Endothelial cell of umbilical vein (primary cell): ENCODE measurements at regions not wholly inside any gene's neighbourhood (a gene's known extent, or its start where the extent isn't known, plus 50 kb on each side); places are given as distances from the start of the nearest gene placed in this dataset.

Experiments
- BruUV-seq: library from RNA; stranded (reverse); fragments of 400-500 nt; replicated peaks from 2 replicates; lab custom pipeline; 2021; lab: Mats Ljungman, UMichigan
- CTCF ChIA-PET: fragments of 300-600, 350-600 bp; sonication (Branson Sonifier 250); formaldehyde crosslinking; loops from one replicate; lab custom pipeline; 2021; ENCODE audit warnings: antibody characterized with exemption, inconsistent platforms; lab: Charles Lee
- POLR2A ChIA-PET: fragments of 300-600, 350-600 bp; sonication (Branson Sonifier 250); formaldehyde crosslinking; loops from one replicate; lab custom pipeline; 2021; ENCODE audit warnings: antibody characterized with exemption, inconsistent platforms; lab: Charles Lee
- DNase-seq: peaks from one replicate; pipeline ENCODE4 v3.0.0-alpha.2; 2011; ENCODE audit warnings: low read depth, low spot score
- FAIRE-seq: peaks from 2 replicates; lab custom pipeline; 2011; peaks lifted over from hg19 to GRCh38; lab: Jason Lieb, UNC
- H2AFZ ChIP-seq: 2 replicates; pipeline ENCODE4 v1.6.0; 2012; ENCODE audit warnings: low read depth, low read length, control low read depth, inconsistent platforms
- H3K27ac ChIP-seq: 2 replicates; pipeline ENCODE4 v1.5.1; 2011; ENCODE audit warnings: low read depth, mild to moderate bottlenecking, control low read depth, low read length, moderate library complexity; ENCODE audit not compliant: insufficient read depth
- H3K27me3 ChIP-seq, 2 experiments: 2 replicates each; pipeline versions ENCODE4 v1.6.0 to v1.6.1; 2011; ENCODE audit warnings: low read length in 2 of 2, mixed read lengths in 1 of 2; ENCODE audit not compliant: control insufficient read depth in 2 of 2, insufficient read depth in 2 of 2
- H3K36me3 ChIP-seq, 2 experiments: 2 replicates in 1 of 2; 3 replicates in 1 of 2; pipeline ENCODE4 v1.5.1; 2011; ENCODE audit warnings: low read length in 2 of 2, mild to moderate bottlenecking in 1 of 2, moderate library complexity in 1 of 2; ENCODE audit not compliant: control insufficient read depth in 2 of 2, insufficient read depth in 2 of 2; ENCODE audit errors: extremely low read depth in 1 of 2
- H3K4me1 ChIP-seq: 3 replicates; pipeline ENCODE4 v1.5.1; 2011; ENCODE audit warnings: mild to moderate bottlenecking, low read length; ENCODE audit not compliant: control insufficient read depth, insufficient read depth; ENCODE audit errors: extremely low read depth
- H3K4me2 ChIP-seq: 2 replicates; pipeline ENCODE4 v1.6.1; 2011; ENCODE audit warnings: low read length, control low read depth, mixed read lengths; ENCODE audit not compliant: insufficient read depth
- H3K4me3 ChIP-seq, 3 experiments: fragments of 200-600 bp in 1 of 3; sonication (generic), shearing (Covaris generic) in 1 of 3; replicated peaks in 1 of 3; 2 replicates each; pipeline ENCODE4 v1.5.1; 2011 to 2016; ENCODE audit warnings: control low read depth in 3 of 3, low read length in 3 of 3, mild to moderate bottlenecking in 2 of 3, inconsistent platforms in 1 of 3, low read depth in 1 of 3, moderate library complexity in 1 of 3; ENCODE audit not compliant: insufficient read depth in 1 of 3
- H3K79me2 ChIP-seq: 2 replicates; pipeline ENCODE4 v1.6.0; 2012; ENCODE audit warnings: low read length, inconsistent platforms; ENCODE audit not compliant: control insufficient read depth, insufficient read depth
- H3K9ac ChIP-seq: replicated peaks from 2 replicates; pipeline ENCODE3; 2011; ENCODE audit warnings: low read length, control low read depth; ENCODE audit not compliant: insufficient read depth; ENCODE audit errors: extremely low read depth
- H3K9me1 ChIP-seq: replicated peaks from 3 replicates; pipeline ENCODE4 v1.6.0; 2011; ENCODE audit warnings: mild to moderate bottlenecking, low read length; ENCODE audit not compliant: control insufficient read depth, insufficient read depth; ENCODE audit errors: extremely low read depth
- H3K9me3 ChIP-seq: replicated peaks from 2 replicates; pipeline ENCODE4 v1.5.1; 2012; ENCODE audit warnings: low read length, inconsistent platforms; ENCODE audit not compliant: control insufficient read depth, insufficient read depth
- H4K20me1 ChIP-seq: replicated peaks from 2 replicates; pipeline ENCODE3; 2011; ENCODE audit warnings: mild to moderate bottlenecking, low read length; ENCODE audit not compliant: control insufficient read depth, insufficient read depth; ENCODE audit errors: extremely low read depth
- EZH2 ChIP-seq: IDR thresholded peaks from 2 replicates; pipeline ENCODE4 v1.6.1; 2012; ENCODE audit warnings: borderline replicate concordance, low read depth, mild to moderate bottlenecking, moderate library complexity, low read length, inconsistent platforms; ENCODE audit not compliant: severe bottlenecking
- FOS ChIP-seq: IDR thresholded peaks from 2 replicates; pipeline ENCODE4 v1.6.1; 2011; ENCODE audit warnings: mild to moderate bottlenecking, low read length, moderate library complexity, borderline replicate concordance; ENCODE audit not compliant: insufficient read depth
- GATA2 ChIP-seq: IDR thresholded peaks from 2 replicates; pipeline ENCODE4 v1.7.0; 2011; ENCODE audit warnings: low read depth, mild to moderate bottlenecking, moderate library complexity, mixed read lengths, low read length; ENCODE audit not compliant: insufficient read length, insufficient read depth
- JUN ChIP-seq: IDR thresholded peaks from 2 replicates; pipeline ENCODE4 v1.6.1; 2011; ENCODE audit warnings: borderline replicate concordance, low read depth; ENCODE audit not compliant: insufficient read length, insufficient read depth
- MAX ChIP-seq: IDR thresholded peaks from 2 replicates; pipeline ENCODE4 v1.6.1; 2011; ENCODE audit not compliant: insufficient read depth, insufficient read length
- MYC ChIP-seq: IDR thresholded peaks from one replicate; pipeline ENCODE4 v1.6.1; 2011; ENCODE audit warnings: mild to moderate bottlenecking, low read depth, low read length
- POLR2A ChIP-seq: IDR thresholded peaks from 2 replicates; pipeline ENCODE4 v1.6.1; 2012; ENCODE audit warnings: low read depth, mild to moderate bottlenecking, control low read depth, low read length
- POLR2AphosphoS5 ChIP-seq: IDR thresholded peaks from 2 replicates; pipeline ENCODE4 v1.6.1; 2012; ENCODE audit warnings: low read depth, mild to moderate bottlenecking, control low read depth, low read length, moderate library complexity; ENCODE audit not compliant: insufficient read depth
- dilution Hi-C: fragments of 300-500 bp; cut with MboI; formaldehyde crosslinking; loops from one replicate; pipeline ENCODE4 v1.15.0; 2019; ENCODE audit warnings: low sequenced_read_pairs; ENCODE audit not compliant: extremely low pct_ligation_motif_present
- intact Hi-C: fragments of 100-400 bp; cut with micrococcal nuclease; formaldehyde crosslinking; loops from one replicate; pipeline ENCODE4 v1.10.0; 2022
- TF ChIP-seq, protein P1 (sequence below), 2 donors: IDR thresholded peaks; 1 replicate in 1 of 2; 2 replicates in 1 of 2; pipeline ENCODE4 v1.5.1; 2011; ENCODE audit warnings: low read length in 2 of 2, mild to moderate bottlenecking in 2 of 2, moderate library complexity in 2 of 2, control low read depth in 1 of 2, inconsistent platforms in 1 of 2, low read depth in 1 of 2; ENCODE audit not compliant: insufficient read depth in 1 of 2; ENCODE audit errors: extremely low read depth in 1 of 2

DNA sequence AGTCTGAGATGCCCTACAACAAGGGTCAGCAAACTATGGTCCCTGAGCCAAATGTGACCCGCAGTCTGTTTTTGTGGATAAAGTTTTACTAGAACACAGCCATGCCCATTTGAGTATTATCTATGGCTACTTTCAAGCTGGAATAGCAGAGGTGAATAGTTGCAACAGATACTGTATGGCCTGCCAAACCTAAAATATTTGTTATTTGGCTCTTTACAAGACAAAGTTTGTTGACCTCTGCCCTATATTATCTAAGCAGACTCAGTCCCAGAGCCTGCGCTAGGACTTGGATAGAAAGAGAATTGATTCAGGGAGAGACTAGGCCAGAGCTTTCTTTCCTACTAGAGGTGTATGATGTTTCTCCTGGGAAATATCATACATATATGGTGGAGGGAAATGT, 81.7 kb upstream of the NMNAT3 start:
- Histone ChIP-seq H3K9me1 (no peaks in the 10 kb centered on the region), H3K4me1 (no peaks in the 10 kb centered on the region), H3K36me3 (no peaks in the 10 kb centered on the region), H3K9ac (no peak overlapping the region), H3K4me2 (no peak overlapping the region), H3K27me3 (no peaks in the 10 kb centered on the region), H3K9me3 (no peaks in the 10 kb centered on the region), H2AFZ (no peak overlapping the region), H3K79me2 (no peaks in the 10 kb centered on the region), H4K20me1 (no peaks in the 10 kb centered on the region), H3K4me3 (no peak overlapping the region), H3K27ac (no peak overlapping the region)
- no TSS peak for BruUV-seq
- dilution Hi-C loops (no loop called here), intact Hi-C loops (no loop called here)
- ChIA-PET CTCF (no interaction called here), POLR2A (no interaction called here)
- TF ChIP-seq MYC (no peak), MAX (no peak), GATA2 (no peak), EZH2 (no peak), POLR2A (no peak), FOS (no peak), JUN (no peak), POLR2AphosphoS5 (no peak)
- TF ChIP-seq, protein P1, sequence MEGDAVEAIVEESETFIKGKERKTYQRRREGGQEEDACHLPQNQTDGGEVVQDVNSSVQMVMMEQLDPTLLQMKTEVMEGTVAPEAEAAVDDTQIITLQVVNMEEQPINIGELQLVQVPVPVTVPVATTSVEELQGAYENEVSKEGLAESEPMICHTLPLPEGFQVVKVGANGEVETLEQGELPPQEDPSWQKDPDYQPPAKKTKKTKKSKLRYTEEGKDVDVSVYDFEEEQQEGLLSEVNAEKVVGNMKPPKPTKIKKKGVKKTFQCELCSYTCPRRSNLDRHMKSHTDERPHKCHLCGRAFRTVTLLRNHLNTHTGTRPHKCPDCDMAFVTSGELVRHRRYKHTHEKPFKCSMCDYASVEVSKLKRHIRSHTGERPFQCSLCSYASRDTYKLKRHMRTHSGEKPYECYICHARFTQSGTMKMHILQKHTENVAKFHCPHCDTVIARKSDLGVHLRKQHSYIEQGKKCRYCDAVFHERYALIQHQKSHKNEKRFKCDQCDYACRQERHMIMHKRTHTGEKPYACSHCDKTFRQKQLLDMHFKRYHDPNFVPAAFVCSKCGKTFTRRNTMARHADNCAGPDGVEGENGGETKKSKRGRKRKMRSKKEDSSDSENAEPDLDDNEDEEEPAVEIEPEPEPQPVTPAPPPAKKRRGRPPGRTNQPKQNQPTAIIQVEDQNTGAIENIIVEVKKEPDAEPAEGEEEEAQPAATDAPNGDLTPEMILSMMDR (IDR thresholded peaks at IDR 0.05; ENCODE audit: extremely low read depth in 1 of 2, insufficient read depth in 1 of 2, low read depth in 1 of 2, low read length in 2 of 2): no peak
- DNase-seq: no peak
- FAIRE-seq: no peak
